Adrenal gland (tissue), 9 donors: ENCODE measurements at regions not wholly inside any gene's neighbourhood (a gene's known extent, or its start where the extent isn't known, plus 50 kb on each side); places are given as distances from the start of the nearest gene placed in this dataset.

Source experiments
- DNase-seq, 7 donors: peaks; one replicate each; pipeline ENCODE4 v3.0.0-alpha.2; 2019 to 2020
- H3K27ac ChIP-seq, 5 donors: fragments of 200-600 bp; sonication (generic) in 4 of 5; 1 replicate in 3 of 5; 2 replicates in 2 of 5; pipeline versions ENCODE4 v1.5.1 to v1.8.0; 2016 to 2020; ENCODE audit warnings: mild to moderate bottlenecking in 1 of 5
- H3K27me3 ChIP-seq: fragments of 200-600 bp; 2 replicates; pipeline ENCODE4 v1.8.0; 2021
- H3K36me3 ChIP-seq, 2 donors: fragments of 200-600 bp; replicated peaks in 1 of 2; 1 replicate in 1 of 2; 2 replicates in 1 of 2; pipeline versions ENCODE4 v1.5.1 to v1.8.0; 2018 to 2022
- H3K4me1 ChIP-seq, 2 donors: fragments of 200-600 bp; replicated peaks in 1 of 2; 1 replicate in 1 of 2; 2 replicates in 1 of 2; pipeline versions ENCODE4 v1.5.1 to v1.8.0; 2018 to 2021
- H3K4me3 ChIP-seq, 4 donors: fragments of 200-600 bp; sonication (generic) in 3 of 4; one replicate each; pipeline ENCODE4 v1.5.1; 2016 to 2018
- H3K9me3 ChIP-seq, 3 donors: fragments of 200-600 bp; sonication (generic) in 1 of 3; replicated peaks in 1 of 3; 1 replicate in 2 of 3; 2 replicates in 1 of 3; pipeline versions ENCODE4 v1.5.1 to v1.8.0; 2016 to 2021
- POLR2A ChIP-seq, 2 donors: fragments of 450-650 bp; IDR thresholded peaks; one replicate each; pipeline ENCODE4 v1.6.1; 2017; ENCODE audit warnings: antibody characterized with exemption in 2 of 2, mild to moderate bottlenecking in 2 of 2, moderate library complexity in 1 of 2
- WGBS, 4 donors: extraction: QIAGEN DNeasy Blood & Tissue Kit in 2 of 4; methylation state at CpG; one replicate each; pipeline versions ENCODE4 v1.1.5 to v1.1.7; 2013 to 2017; 5-methylcytosine and 5-hydroxymethylcytosine counted together
- intact Hi-C, 2 donors: fragments of 100-400 bp; cut with DNase I; formaldehyde crosslinking; loops; one replicate each; pipeline versions ENCODE4 v1.14.1 to v1.15.0; 2022 to 2023
- TF ChIP-seq, protein P1 (sequence below), 6 experiments: fragments of 450-650 bp in 4 of 6; fragments of 200-600 bp in 2 of 6; sonication (generic) in 1 of 6; IDR thresholded peaks; 1 replicate in 5 of 6; 2 replicates in 1 of 6; pipeline versions ENCODE4 v1.5.1 to v1.8.0; 2016 to 2021; ENCODE audit warnings: antibody characterized with exemption in 6 of 6, mild to moderate bottlenecking in 2 of 6, moderate library complexity in 1 of 6
- donor health status: healthy with polysubstance abuse.
- donor health status: Bipolar disorder and iron deficiency.
- donor health status: DM: yes; HTN: yes; CAD: no.
- donor health status: DM: no; HTN: no; CAD: no.
- donor health status: DM: no; HTN: no; CAD: no.

DNA sequence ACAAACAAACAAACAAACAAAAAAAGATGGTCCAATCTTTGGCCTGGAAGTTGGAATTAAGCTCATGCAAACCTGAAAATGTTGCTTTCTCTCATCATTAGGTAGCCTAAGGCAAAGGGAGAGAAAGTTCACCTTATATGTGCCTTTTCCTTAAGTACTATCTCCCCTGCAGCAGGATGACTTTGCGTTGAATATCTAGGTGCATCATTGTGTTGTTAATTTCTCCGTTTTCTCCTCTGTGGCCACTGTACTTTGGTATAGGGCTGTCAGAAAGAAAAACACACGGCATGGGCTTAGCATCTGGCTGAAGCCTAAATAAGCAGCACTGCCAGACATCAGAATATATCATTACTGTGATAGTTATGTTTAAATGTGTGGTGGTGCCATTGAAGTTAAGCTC, 345.5 kb downstream of the BCAT1 start:
- WGBS, 4 donors, result 51 to 64% (median 57%) methylated on average over 3 of the region's 3 CpGs
- Histone ChIP-seq H3K27ac (no peak overlapping the region), H3K36me3 (no peaks in the 10 kb centered on the region), H3K9me3 (no peaks in the 10 kb centered on the region), H3K4me1 (no peaks in the 10 kb centered on the region), H3K4me3 (no peak overlapping the region), H3K27me3 (no peaks in the 10 kb centered on the region)
- intact Hi-C loops, result no loop called here
- no peak for DNase-seq
- TF ChIP-seq, protein P1, sequence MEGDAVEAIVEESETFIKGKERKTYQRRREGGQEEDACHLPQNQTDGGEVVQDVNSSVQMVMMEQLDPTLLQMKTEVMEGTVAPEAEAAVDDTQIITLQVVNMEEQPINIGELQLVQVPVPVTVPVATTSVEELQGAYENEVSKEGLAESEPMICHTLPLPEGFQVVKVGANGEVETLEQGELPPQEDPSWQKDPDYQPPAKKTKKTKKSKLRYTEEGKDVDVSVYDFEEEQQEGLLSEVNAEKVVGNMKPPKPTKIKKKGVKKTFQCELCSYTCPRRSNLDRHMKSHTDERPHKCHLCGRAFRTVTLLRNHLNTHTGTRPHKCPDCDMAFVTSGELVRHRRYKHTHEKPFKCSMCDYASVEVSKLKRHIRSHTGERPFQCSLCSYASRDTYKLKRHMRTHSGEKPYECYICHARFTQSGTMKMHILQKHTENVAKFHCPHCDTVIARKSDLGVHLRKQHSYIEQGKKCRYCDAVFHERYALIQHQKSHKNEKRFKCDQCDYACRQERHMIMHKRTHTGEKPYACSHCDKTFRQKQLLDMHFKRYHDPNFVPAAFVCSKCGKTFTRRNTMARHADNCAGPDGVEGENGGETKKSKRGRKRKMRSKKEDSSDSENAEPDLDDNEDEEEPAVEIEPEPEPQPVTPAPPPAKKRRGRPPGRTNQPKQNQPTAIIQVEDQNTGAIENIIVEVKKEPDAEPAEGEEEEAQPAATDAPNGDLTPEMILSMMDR (IDR thresholded peaks at IDR 0.05), result no peak
- no peak for TF ChIP-seq POLR2A (IDR thresholded peaks at IDR 0.05)

DNA sequence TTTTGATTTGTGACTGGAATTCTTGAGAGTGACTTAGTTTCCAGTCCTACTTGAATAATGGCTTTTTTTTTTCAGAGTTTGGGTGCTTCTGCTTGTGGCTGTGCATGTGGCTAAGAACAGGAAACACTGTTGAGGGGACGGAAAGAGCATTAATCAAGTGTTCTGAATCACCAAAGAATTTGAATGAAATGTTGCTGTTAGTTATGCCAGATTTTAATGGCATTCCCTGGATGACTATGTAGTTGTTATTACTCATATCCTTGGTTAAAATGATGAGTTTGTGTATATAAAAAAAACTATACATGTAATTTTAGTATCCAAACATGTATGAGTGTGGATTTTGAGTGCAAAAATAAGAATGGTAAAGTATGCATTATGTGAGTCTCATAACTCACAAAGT, 347.9 kb downstream of the BCAT1 start:
- intact Hi-C loops, result no loop called here
- WGBS, 4 donors, result 7 to 30% (median 21%) methylated on average over 1 of the region's 1 CpG

DNA sequence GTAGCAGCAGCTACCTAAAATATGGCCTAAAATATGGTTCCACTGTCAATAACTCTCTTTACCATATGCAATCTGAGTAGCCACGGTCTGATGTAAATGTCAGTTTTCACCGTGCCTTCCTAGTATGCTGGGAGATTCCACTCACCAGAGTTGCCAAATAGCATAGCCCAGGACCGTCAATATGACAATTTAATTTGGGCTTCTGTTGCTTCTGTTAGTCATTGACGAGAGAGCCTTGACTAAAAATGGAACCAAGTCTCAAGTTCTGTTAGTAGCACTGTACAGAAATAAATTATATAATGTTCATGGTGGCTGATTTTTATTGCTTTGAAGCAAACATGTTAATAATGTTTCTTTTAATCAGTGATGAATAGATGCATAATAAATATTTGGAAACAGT, 348.4 kb downstream of the BCAT1 start:
- Histone ChIP-seq H3K9me3 (no peaks in the 10 kb centered on the region), H3K27me3 (no peaks in the 10 kb centered on the region), H3K27ac (no peak overlapping the region), H3K36me3 (no peaks in the 10 kb centered on the region), H3K4me1 (no peaks in the 10 kb centered on the region), H3K4me3 (no peak overlapping the region)
- intact Hi-C loops, result no loop called here
- no peak for DNase-seq
- TF ChIP-seq POLR2A (IDR thresholded peaks at IDR 0.05), result no peak
- TF ChIP-seq, protein P1 (IDR thresholded peaks at IDR 0.05), result no peak
- WGBS, 4 donors, result 64 to 78% (median 71%) methylated on average over 4 of the region's 4 CpGs

More for the DNA sequence above, 347.9 kb downstream of the BCAT1 start:
- TF ChIP-seq, protein P1 (IDR thresholded peaks at IDR 0.05), result no peak
- no peak for TF ChIP-seq POLR2A (IDR thresholded peaks at IDR 0.05)
- Histone ChIP-seq H3K27ac (no peak overlapping the region), H3K27me3 (no peaks in the 10 kb centered on the region), H3K4me1 (no peaks in the 10 kb centered on the region), H3K36me3 (no peaks in the 10 kb centered on the region), H3K9me3 (no peaks in the 10 kb centered on the region), H3K4me3 (no peak overlapping the region)
- no peak for DNase-seq

DNA sequence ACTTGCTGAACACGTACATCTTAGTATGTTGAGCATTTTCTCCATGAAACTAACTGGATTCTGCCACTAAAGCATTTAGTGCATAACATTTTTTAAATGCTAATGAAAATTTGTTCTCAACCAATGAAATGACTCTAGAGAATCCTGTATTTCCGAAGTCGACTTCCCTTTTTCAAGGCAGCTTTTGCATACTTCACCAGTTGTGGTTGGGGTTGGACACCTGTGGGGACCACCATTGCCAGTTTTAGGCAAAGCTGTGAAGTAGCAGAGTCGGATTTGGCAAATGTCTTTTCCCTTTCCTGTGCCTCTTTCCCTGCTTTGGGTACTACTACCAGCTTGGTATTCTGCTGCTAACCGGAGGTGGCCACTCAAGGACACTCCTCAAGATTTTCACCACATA, 349.2 kb downstream of the BCAT1 start:
- H3K4me3 ChIP-seq, result no peak overlapping the region
- WGBS, 4 donors, result 60 to 81% (median 71%) methylated on average over 5 of the region's 5 CpGs
- DNase-seq, result no peak
- H3K4me1 ChIP-seq, result no peaks in the 10 kb centered on the region
- intact Hi-C loops, result no loop called here
- TF ChIP-seq, protein P1 (IDR thresholded peaks at IDR 0.05), result no peak
- TF ChIP-seq POLR2A (IDR thresholded peaks at IDR 0.05), result no peak
- no peaks in the 10 kb centered on the region for H3K9me3 ChIP-seq
- H3K27me3 ChIP-seq, result no peaks in the 10 kb centered on the region
- H3K36me3 ChIP-seq, result no peaks in the 10 kb centered on the region
- H3K27ac ChIP-seq, result no peak overlapping the region
